ENCODE measurements at regions not wholly inside any gene's neighbourhood (a gene's known extent, or its start where the extent isn't known, plus 50 kb on each side); places are given as distances from the start of the nearest gene placed in this dataset.

DNA sequence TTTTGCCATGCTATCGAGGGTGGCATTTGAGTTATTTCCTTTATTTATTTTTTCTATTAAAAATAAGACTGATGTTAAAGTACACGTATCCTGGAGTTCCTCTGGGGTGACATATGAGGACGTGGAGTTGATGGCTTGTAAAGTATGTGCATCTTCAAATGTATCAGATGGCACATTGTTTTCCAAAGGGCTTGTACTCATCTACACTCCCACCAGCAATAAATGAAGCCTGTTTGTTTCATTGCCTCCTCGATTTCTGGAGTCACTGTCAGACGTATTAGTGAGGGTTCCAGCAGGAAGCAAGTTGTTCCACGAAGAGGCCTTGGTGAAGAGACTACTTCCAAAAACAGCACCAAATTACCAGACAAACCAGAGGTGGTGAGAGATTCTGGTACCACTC lies 423.9 kb downstream of the NPHP4 start:
- no peak for DNase-seq (ENCODE audit: low spot score)

DNA sequence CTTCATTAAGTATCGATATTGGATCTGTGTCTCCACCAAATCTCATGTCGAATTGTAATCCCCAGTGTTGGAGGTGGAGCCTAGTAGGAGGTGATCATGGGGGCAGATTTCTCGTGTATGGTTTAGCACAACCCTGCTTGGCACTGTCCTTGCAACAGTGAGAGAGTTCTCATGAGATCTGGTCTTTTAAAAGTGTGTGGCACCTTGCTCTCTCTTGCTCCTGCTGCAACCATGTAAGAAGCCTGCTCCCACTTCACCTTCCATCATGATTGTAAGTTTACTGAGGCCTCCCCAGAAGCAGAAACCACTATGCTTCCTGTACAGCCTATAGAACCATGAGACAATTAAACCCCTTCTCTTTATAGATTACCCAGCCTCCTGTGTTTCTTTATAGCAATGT lies 424.4 kb downstream of the NPHP4 start:
- DNase-seq (ENCODE audit: low spot score), result no peak

DNA sequence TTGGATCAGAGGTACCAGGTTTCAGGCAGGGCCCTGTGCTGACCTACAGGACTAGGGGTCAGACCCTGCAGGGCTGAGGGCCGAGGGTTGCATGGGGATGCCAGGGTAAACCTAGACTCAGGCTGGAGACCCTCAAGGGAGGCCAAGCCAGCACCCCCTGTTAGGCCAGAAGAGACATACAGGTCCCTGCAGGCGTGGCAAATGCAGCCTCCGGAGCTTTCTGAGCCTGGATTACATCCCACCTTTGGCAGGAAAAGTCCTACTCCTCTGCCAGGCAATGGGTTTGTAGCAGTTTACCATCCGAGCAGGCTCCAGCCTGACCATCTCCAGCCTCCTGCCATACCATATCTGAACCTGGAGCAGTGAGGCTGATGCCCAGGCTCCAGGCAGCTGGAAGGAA lies 425.3 kb downstream of the NPHP4 start:
- DNase-seq (ENCODE audit: low spot score), result no peak

DNA sequence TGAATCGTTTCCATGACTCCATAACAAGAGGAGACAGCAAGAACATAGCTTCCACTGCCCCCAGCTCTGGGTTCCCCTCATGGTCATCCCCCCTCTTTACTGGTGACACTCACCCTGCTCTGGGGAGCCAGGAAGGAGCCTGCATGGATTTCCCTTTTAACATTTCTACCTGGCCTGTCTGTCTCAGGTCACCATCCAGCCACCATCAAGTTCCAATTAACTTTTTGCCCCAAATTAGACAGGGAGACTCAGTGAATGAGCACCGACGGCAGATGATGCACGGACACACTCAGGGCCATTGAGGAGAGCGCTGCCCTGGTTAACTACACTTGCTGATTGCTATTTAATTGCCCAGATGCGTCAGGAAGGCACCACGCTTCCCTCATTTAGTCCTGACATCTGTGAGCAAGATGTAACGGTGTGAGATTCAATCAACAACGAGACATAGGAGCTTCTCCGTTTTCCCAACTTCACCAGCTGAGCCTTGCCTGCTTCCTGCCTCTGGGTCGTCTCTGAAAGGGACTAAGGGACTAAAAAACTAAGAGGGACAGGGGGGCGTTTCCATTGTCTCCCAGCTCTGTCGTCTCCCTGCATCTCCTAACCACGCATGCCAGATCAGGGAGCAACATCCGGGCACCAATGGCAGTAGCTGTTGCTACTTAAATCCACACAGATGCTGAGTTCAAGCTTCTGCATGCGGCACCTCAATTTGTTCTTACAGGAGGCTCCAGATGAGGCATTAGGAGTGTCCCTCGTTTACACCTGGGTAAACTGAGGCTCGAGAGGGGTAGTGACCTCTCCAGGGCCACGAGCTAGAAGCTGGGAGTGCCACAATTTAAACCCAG lies 426.7 kb downstream of the NPHP4 start:
- no peak for DNase-seq (ENCODE audit: low spot score)

DNA sequence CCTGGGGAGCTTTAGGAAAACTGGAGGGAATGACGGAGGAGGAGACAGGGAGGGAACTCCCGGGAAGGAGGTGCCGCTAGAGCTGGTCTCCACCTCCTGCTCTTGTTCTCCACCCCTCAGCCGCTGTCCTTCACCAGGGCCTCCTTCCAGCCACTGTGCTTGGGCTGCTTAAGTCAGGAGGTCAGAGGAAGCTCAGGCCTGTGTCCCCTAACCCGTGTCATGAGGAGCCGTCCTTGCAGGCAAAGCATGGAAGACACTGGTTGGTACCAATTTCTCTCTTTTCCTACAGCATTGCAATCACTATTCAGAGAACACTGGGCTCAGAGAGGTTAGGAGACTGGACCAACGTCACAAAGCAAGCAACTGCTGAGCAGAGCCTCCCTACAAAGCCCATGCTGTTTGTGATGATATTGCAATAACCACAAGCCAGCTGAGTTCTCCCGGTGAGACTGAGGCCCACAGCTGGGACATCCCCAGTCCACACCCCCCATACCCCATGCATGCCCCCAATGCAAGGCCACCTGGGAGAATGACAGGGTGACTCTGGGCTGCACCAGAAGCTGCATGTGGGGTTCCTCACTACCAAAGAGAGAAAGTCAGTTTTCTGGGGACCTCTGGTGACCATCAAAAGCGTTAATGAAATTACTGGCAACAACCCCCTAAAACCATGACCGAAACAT lies 427.5 kb downstream of the NPHP4 start:
- no peak for DNase-seq (ENCODE audit: low spot score)

DNA sequence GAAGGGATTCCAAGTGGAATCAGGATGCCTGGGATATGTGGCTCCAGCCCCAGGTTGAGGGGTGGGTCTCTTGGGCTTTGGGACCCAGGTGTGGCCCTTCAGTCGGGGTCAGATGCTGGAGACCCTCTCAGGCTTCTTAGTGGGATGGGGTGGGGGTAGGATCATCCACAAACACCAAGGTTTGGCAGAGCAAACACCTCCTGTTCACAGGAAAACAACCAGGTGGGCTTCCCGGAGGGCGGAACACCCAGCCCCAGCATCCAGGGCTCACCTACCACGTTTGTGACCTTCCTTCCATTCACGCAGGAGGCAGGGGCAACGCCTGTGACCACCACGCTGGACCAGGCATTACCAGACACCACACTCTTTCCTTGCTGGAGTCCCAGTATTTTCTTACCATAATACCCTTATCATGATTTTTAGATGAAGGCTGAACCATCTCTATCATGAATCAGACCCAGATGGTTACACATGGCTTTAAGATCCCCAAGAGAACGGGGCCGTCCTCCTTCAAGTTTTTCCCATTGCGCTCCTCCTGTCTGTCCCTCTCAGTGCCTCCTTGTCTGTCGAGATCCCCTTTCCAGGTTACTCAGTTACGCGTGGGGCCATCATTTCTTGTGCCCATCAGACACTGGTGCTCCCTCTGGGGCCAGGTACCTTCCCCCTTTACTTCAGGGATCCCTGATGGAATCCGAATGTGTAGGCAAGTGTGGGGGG lies 428.2 kb downstream of the NPHP4 start:
- DNase-seq (ENCODE audit: low spot score), result no peak

DNA sequence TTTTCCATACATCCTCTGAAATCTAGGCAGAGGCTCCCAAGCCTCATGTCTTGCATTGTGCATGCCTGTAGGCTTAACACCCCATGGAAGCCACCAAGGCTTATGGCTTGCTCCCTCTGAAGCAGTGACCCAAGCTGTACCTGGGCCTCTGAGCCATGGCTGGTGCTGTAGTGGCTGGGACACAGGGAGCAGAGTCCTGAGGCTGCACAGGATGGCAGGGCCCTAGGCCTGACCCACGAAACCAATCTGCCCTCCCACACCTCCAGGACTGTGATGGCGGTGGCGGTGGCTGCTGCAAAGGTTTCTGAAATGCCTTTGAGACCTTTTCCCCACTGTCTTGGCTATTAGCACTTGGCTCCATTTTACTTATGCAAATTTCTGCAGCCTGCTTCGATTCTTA lies 429.5 kb downstream of the NPHP4 start:
- DNase-seq (ENCODE audit: low spot score), result no peak

DNA sequence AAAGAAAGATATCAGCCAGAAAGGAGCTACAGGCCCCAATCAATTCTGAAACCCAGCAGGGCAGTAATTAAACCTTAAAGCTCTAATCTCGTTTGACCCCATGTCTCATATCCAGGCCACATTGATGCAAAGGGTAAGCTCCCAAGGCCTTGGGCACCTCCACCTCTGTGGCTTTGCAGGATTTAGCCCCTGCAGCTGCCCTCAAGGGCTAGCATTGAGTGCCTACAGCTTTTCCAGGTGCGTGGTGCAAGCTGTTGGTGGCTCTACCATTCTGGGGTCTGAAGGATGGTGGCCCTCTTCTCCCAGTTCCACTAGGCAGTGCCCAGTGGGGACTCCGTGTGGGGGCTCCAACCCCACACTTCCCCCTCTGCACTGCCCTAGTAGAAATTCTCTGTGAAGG lies 429.9 kb downstream of the NPHP4 start:
- no peak for DNase-seq (ENCODE audit: low spot score)

DNA sequence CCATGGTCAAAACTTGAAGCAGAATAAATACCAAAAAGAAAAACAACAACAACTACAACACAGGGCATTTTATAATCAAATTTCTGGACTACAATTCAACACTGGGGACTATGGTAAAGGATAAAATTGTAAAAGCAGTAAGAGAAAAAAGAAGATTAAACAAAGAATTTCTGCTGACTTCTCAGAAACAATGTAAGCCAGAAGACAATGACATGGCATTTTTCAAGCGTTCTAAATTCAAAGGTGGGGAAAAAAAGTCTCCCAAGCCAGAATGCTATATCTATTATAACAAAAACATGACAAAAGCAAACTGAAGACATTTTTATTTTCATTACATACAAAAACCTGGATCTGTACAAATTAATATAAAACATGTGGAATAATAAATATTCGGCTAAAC lies 433.1 kb downstream of the NPHP4 start:
- no peak for DNase-seq (ENCODE audit: low spot score)

DNA sequence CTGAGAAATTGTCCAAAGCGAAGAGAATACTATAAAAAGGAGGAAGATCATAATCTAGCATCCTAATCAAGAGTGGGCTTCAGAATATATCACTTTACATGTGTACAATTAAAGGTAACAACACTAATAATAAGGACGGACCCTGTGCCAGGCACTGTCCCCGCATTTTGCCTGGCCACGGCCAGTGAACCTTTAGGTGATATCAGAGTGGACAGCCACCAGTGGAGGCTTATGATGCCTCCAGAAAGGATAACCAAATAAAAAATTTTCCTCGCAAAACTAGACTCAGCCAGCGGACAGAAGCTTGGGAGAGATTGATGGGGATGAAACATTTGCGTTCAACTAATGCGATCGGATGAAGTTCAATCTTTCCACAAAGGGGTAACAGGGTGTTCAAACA lies 436.4 kb downstream of the NPHP4 start:
- no peak for DNase-seq (ENCODE audit: low spot score)

DNA sequence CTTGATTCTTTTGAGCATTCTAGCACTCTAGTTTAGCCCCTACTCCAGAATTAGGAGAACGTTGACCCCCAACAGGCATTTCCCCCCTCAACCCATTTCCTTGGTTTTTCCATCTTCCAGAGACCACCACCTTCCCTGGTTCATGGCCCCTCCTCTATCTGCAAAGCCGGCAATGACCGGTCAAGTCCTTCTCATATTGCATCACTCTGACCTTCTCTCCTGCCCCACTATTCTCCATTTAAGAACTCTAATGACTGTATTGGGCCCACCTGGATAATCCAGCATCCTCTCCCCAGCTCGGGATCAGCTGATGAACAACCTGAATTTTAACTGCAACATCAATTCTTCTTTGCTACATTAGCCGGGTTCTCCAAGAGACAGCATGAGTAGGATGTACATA lies 437.4 kb downstream of the NPHP4 start:
- DNase-seq (ENCODE audit: low spot score), result no peak

DNA sequence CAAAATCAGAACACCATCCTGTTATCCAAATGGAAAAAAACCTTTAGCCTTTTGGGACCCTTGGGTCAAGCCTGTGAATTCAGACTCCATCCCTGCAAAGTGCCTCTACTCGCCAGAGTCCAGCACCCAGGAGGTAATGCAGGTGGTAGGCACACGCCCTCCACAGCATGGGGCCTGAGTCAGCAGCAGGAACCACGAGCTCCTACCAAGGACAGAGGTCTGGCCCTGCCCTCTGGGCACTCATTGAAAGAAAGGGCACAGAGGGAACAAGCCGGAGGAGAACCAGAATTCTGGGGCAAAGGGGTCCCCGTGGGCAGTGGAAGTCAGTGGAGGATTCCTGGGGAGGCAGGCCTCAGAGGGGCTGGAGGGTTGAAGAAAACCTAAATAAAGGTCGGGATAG lies 438.1 kb downstream of the NPHP4 start:
- no peak for DNase-seq (ENCODE audit: low spot score)

DNA sequence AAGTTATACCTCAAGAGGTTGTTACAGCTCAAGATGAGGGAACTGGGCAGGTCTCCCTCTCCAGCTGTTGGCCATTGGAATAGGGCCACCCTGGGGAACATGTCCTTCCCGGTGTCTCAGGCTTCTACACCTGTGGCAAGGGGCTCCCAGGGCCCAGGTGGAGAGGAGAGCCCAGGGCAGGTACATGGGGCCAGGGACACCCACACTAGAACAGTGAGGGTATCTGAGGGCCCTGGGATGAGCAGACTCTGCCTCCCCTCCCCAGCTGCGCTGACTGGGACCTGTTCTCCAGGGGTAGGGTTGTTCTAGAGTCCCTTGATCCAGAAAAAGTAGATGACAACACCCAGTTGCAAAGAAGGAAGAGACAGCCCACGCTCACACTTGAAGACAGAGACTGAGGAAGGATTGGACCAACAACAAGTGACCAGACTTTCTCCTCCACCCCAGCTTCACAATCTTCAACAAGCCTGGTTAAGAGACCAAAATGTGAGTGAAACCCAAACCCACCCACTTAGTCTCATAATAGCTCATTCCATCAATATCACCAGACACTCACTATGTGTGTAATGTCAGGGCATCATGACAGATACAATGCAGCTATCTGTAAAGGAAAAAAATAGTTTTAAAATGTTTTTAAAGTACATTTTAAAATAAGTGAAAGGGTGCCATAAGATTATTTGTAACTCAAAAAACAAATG lies 439.3 kb downstream of the NPHP4 start:
- DNase-seq (ENCODE audit: low spot score), result no peak

DNA sequence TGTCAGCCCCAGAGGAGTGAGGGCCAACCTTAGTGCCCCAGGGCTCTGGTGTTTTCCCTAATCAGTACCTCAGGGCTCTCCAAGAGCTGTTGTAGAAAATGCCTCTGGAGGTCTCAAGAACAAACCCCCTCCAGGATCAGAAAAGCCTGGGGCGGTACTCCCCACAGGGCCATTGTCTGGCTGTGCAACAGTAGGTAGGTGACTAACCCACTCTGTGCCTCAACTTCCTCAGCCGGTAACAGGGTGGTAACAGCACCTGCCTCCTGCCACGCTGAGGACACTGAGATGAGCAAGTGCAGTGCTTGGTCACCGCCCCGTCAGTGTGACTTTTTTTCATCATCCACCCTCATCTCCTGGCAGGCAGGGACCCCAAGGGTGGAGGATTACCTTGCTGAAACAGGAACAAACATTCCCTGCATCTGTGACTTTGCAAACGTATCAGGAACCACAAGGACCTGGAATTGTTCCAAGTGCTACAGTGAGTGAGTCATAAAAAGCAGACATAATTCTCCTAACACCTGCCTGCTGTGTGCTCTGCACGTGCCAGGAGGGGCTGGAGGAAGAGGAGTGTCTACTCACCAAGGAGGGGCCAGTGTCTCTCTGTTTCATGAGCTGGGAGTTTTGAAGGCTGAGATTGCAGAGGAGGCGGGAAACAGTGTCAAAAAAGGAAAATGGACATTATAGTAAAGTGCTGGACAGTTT lies 440.8 kb downstream of the NPHP4 start:
- no peak for DNase-seq (ENCODE audit: low spot score)

DNA sequence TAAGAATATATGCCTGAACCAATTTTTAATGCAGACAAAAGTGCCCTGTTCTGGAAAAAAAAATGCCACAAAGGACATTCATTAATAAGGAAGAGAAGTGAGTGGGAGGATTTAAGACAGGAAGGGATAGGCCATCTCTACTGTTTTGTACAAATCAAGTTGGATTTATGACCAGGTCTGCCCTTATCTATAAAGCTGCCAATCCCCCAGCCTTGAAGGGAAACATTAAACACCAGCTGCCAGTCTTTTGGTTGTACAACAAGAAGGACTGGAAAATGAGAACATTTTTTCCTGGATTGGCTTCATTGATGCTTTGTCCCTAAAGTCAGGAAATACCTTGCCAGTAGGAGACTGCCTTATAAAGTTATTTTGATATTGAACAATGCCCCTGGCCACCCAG lies 444.0 kb downstream of the NPHP4 start:
- DNase-seq (ENCODE audit: low spot score), result no peak

DNA sequence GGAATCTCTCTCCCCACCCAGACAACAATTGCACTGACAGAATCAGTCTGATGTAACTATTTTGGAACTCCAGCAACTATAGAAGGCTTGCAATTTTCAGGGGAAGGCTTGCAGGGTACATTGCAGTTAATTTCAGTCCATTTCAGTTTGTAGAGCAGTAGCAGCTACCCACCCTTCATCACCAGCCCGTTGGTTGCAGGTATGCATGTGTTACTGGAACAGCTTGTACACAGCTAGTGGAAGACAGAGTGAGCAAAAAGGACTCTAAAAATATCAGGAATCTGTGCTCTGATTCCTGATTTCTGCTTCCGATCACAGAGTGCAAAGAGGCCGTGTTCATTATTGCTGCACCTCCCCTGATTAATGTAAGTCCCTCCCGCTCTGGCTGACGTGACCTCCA lies 449.0 kb downstream of the NPHP4 start:
- DNase-seq (ENCODE audit: low spot score), result no peak

DNA sequence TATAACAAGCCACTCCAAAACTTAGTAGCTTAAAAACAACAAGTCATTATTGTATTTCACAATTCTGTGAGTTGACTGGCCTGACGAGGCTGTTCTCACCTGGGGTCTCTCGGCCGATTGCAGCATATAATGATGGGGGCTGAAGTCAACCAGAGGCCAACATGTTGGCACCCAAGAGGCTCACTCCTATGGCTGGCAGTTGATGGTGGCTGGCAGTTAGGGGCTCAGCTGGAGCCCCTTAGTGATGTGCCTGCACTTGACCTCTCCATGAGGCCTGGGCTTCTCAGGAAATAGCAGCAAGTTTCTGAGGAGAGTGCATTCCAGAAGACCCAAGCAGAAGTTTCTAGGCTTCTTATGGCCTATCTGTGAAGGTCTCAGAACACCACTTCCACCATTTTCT lies 459.4 kb downstream of the NPHP4 start:
- no peak for DNase-seq (ENCODE audit: low spot score)

DNA sequence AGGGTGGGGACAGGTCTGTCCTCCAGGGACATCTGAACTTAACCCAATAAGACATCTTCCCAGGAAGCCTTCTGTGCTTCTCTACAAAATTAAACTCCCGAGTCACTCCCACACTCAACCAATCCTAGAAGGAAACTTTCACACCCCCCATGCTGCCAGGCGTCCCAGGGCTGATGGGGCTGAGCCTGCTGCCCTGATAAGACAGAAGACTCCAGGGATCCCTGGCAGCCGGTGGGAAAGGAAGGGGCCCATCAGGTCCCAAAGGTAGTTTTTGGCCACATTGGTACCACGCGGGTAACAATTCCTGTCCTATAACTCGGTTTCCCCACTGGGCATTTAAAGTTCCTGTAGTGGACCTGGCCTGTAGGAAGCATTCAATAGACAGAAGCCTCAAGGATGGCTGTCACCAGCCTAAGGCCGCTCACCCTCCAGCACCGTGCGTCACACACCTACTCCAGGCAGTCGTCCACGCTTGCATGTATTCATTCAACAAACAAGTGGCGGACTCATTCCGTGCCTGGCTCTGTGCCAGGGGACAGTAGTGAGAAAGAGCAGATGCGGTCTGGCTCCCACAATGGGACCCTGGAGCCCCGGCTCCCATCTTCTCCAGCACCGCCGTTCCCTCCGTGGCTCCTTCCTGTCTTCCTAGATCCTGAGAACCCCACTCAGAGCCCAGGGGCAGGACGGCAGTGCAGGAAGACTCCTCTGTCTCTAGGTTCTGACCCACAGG lies 465.2 kb downstream of the NPHP4 start:
- no peak for DNase-seq (ENCODE audit: low spot score)

DNA sequence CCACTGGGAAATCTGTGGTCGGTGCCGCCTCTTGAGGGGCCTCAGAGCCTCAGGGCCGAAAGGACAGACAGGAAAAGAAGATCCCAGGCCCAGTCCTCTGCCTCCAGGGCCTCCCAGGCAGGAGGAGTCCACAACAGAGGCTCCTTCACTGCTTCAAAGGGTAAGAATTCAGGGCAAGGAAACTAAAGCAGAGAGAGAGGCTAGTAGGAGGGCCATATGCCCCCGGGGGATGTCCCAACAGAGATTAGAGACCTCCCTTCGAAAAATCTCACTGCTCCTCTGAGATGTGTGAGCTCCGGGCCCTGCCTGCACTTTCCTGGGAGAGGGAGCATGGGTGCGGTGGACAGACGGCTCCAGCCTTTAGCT lies 465.9 kb downstream of the NPHP4 start:
- DNase-seq (ENCODE audit: low spot score), result no peak

DNA sequence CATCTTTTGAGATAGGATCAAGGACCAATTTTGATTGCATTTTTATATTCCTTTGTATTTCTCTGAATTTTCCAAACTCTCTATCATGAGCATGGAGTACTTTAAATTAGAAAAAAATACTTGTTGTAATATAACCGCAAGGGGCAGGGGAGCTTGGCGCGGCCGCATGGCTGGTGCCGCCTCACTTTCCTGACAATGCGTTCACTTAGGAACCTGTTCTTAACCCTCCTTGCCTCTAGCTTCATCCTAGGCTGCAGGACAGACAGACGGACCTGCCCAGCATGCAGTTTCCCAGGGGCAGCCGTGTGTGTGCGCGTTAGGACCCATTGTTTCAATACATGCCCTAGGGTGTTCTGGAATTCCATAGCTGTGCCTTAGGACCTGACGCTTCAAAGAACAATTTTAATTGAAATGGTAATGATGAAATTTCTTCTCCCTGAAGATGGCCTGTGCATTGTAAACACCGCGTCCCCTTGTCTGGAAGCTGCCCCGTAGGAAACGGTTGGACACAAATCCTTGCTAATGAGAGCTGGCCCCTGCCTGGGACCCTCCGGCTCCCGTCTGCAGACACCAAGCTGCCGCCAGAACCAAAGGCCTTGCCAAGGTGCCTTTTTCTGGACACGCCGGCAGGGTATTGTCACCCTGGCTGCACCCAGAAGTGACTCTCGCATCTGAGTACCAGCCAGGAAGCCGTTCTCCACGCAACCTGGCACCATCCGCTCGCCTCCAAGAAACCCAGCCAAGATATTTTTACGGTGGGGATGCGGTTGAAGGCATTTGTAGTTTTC lies 466.4 kb downstream of the NPHP4 start:
- DNase-seq (ENCODE audit: low spot score), result no peak
